ENCODE measurements at regions not wholly inside any gene's neighbourhood (a gene's known extent, or its start where the extent isn't known, plus 50 kb on each side); places are given as distances from the start of the nearest gene placed in this dataset.
A peak's percentile ranks its signal among the peaks of the same experiment; 100 is the strongest.

- DNase-seq (ENCODE audit: insufficient read length) (no peak), FAIRE-seq (no peak)
- TF ChIP-seq POLR2AphosphoS5 (IDR thresholded peaks at IDR 0.05; ENCODE audit: low read depth, low read length) (no peak), POLR2A (IDR thresholded peaks at IDR 0.05; ENCODE audit: low read depth, low read length) (no peak), TAF1 (IDR thresholded peaks at IDR 0.05; ENCODE audit: borderline replicate concordance, low read depth, low read length) (no peak)
These were observed 428.4 kb upstream of the GOLIM4 start for GRCh38 chr3:168524129-168524528.

- no peak for TF ChIP-seq POLR2A (IDR thresholded peaks at IDR 0.05; ENCODE audit: low read depth, low read length)
- no peak for TF ChIP-seq TAF1 (IDR thresholded peaks at IDR 0.05; ENCODE audit: borderline replicate concordance, low read depth, low read length)
- TF ChIP-seq POLR2AphosphoS5 (IDR thresholded peaks at IDR 0.05; ENCODE audit: low read depth, low read length): no peak
- no peak for DNase-seq (ENCODE audit: insufficient read length)
- peak; percentile 60 for FAIRE-seq
These were observed 421.7 kb upstream of the GOLIM4 start for GRCh38 chr3:168517249-168518071.

GRCh38 chr3:168514252-168514651 is 418.5 kb upstream of the GOLIM4 start:
- FAIRE-seq (no peak), DNase-seq (ENCODE audit: insufficient read length) (no peak)
- TF ChIP-seq TAF1 (IDR thresholded peaks at IDR 0.05; ENCODE audit: borderline replicate concordance, low read depth, low read length) (no peak), POLR2AphosphoS5 (IDR thresholded peaks at IDR 0.05; ENCODE audit: low read depth, low read length) (no peak), POLR2A (IDR thresholded peaks at IDR 0.05; ENCODE audit: low read depth, low read length) (no peak)

- FAIRE-seq (no peak), DNase-seq (ENCODE audit: insufficient read length) (no peak)
- no peak for TF ChIP-seq POLR2AphosphoS5 (IDR thresholded peaks at IDR 0.05; ENCODE audit: low read depth, low read length)
- no peak for TF ChIP-seq TAF1 (IDR thresholded peaks at IDR 0.05; ENCODE audit: borderline replicate concordance, low read depth, low read length)
- no peak for TF ChIP-seq POLR2A (IDR thresholded peaks at IDR 0.05; ENCODE audit: low read depth, low read length)
These were observed 417.1 kb upstream of the GOLIM4 start for GRCh38 chr3:168512802-168513201.

- TF ChIP-seq TAF1 (IDR thresholded peaks at IDR 0.05; ENCODE audit: borderline replicate concordance, low read depth, low read length) (no peak), POLR2AphosphoS5 (IDR thresholded peaks at IDR 0.05; ENCODE audit: low read depth, low read length) (no peak), POLR2A (IDR thresholded peaks at IDR 0.05; ENCODE audit: low read depth, low read length) (no peak)
- FAIRE-seq: peak; percentile 53
- no peak for DNase-seq (ENCODE audit: insufficient read length)
These were observed 415.8 kb upstream of the GOLIM4 start for GRCh38 chr3:168511428-168512014.

- TF ChIP-seq POLR2AphosphoS5 (IDR thresholded peaks at IDR 0.05; ENCODE audit: low read depth, low read length): no peak
- no peak for TF ChIP-seq POLR2A (IDR thresholded peaks at IDR 0.05; ENCODE audit: low read depth, low read length)
- no peak for TF ChIP-seq TAF1 (IDR thresholded peaks at IDR 0.05; ENCODE audit: borderline replicate concordance, low read depth, low read length)
- FAIRE-seq (no peak), DNase-seq (ENCODE audit: insufficient read length) (no peak)
These were observed 410.9 kb upstream of the GOLIM4 start for GRCh38 chr3:168506589-168506988.

GRCh38 chr3:168501570-168501969 is 405.8 kb upstream of the GOLIM4 start:
- TF ChIP-seq POLR2AphosphoS5 (IDR thresholded peaks at IDR 0.05; ENCODE audit: low read depth, low read length): no peak
- no peak for TF ChIP-seq POLR2A (IDR thresholded peaks at IDR 0.05; ENCODE audit: low read depth, low read length)
- FAIRE-seq: no peak
- DNase-seq (ENCODE audit: insufficient read length): no peak

- FAIRE-seq (no peak), DNase-seq (ENCODE audit: insufficient read length) (no peak)
- TF ChIP-seq TAF1 (IDR thresholded peaks at IDR 0.05; ENCODE audit: borderline replicate concordance, low read depth, low read length): no peak
- no peak for TF ChIP-seq POLR2A (IDR thresholded peaks at IDR 0.05; ENCODE audit: low read depth, low read length)
- no peak for TF ChIP-seq POLR2AphosphoS5 (IDR thresholded peaks at IDR 0.05; ENCODE audit: low read depth, low read length)
These were observed 402.5 kb upstream of the GOLIM4 start for GRCh38 chr3:168498194-168498593.

- DNase-seq (ENCODE audit: insufficient read length) (no peak), FAIRE-seq (no peak)
These were observed 402.0 kb upstream of the GOLIM4 start for GRCh38 chr3:168497741-168498140.

GRCh38 chr3:168497183-168497582 is 401.5 kb upstream of the GOLIM4 start:
- DNase-seq (ENCODE audit: insufficient read length) (no peak), FAIRE-seq (no peak)
- TF ChIP-seq POLR2A (IDR thresholded peaks at IDR 0.05; ENCODE audit: low read depth, low read length) (no peak), POLR2AphosphoS5 (IDR thresholded peaks at IDR 0.05; ENCODE audit: low read depth, low read length) (no peak), TAF1 (IDR thresholded peaks at IDR 0.05; ENCODE audit: borderline replicate concordance, low read depth, low read length) (no peak)

More at GRCh38 chr3:168497741-168498140, 402.0 kb upstream of the GOLIM4 start:
- TF ChIP-seq POLR2A (IDR thresholded peaks at IDR 0.05; ENCODE audit: low read depth, low read length) (no peak), POLR2AphosphoS5 (IDR thresholded peaks at IDR 0.05; ENCODE audit: low read depth, low read length) (no peak), TAF1 (IDR thresholded peaks at IDR 0.05; ENCODE audit: borderline replicate concordance, low read depth, low read length) (no peak)

GRCh38 chr3:168495932-168496331 is 400.2 kb upstream of the GOLIM4 start:
- FAIRE-seq (no peak), DNase-seq (ENCODE audit: insufficient read length) (no peak)
- TF ChIP-seq POLR2A (IDR thresholded peaks at IDR 0.05; ENCODE audit: low read depth, low read length) (no peak), TAF1 (IDR thresholded peaks at IDR 0.05; ENCODE audit: borderline replicate concordance, low read depth, low read length) (no peak), POLR2AphosphoS5 (IDR thresholded peaks at IDR 0.05; ENCODE audit: low read depth, low read length) (no peak)

- TF ChIP-seq TAF1 (IDR thresholded peaks at IDR 0.05; ENCODE audit: borderline replicate concordance, low read depth, low read length) (no peak), POLR2A (IDR thresholded peaks at IDR 0.05; ENCODE audit: low read depth, low read length) (no peak)
- no peak for FAIRE-seq
- DNase-seq (ENCODE audit: insufficient read length): no peak
These were observed 399.5 kb upstream of the GOLIM4 start for GRCh38 chr3:168495270-168495669.
